ENCODE measurements at regions not wholly inside any gene's neighbourhood (a gene's known extent, or its start where the extent isn't known, plus 50 kb on each side); places are given as distances from the start of the nearest gene placed in this dataset.

DNA sequence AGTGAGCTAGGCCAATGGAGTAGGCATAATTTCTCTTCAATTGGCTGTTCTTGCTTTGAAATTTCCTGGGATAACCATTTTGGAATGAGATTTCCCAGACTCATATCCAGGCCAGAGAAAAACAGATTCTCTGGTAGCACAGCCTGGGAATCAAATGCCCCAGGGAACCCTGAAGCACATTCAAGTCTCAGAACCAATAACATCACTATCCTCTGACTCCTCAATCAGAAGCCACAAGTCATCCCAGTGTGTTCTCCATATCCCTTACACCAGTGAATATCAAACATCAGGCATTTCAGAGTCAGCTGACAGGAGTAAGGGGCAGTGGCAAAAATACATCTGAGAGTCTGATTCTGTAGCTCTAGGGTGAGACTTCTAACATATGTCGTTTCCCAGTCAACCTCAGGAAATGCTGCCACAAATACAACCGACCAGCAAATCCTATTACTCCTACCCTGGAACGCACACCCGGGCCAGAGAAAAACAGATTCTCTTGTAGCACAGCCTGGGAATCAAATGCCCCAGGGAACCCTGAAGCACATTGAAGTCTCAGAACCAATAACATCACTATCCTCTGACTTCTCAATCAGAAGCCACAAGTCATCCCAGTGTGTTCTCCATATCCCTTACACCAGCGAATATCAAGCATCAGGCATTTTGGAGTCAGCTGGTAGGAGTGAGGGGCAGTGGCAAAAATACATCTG lies 537.7 kb upstream of the NMUR2 start:
- in situ Hi-C loops (cut with HindIII; ENCODE audit: low pct_ligation_motif_present, low sequenced_read_pairs): no loop called here
- no peak for DNase-seq
- no peak overlapping the region for H3K27ac ChIP-seq
- no peaks in the 10 kb centered on the region for H3K27me3 ChIP-seq (replicated peaks)
- no peaks in the 10 kb centered on the region for H3K36me3 ChIP-seq (replicated peaks)
- TF ChIP-seq, protein P1, sequence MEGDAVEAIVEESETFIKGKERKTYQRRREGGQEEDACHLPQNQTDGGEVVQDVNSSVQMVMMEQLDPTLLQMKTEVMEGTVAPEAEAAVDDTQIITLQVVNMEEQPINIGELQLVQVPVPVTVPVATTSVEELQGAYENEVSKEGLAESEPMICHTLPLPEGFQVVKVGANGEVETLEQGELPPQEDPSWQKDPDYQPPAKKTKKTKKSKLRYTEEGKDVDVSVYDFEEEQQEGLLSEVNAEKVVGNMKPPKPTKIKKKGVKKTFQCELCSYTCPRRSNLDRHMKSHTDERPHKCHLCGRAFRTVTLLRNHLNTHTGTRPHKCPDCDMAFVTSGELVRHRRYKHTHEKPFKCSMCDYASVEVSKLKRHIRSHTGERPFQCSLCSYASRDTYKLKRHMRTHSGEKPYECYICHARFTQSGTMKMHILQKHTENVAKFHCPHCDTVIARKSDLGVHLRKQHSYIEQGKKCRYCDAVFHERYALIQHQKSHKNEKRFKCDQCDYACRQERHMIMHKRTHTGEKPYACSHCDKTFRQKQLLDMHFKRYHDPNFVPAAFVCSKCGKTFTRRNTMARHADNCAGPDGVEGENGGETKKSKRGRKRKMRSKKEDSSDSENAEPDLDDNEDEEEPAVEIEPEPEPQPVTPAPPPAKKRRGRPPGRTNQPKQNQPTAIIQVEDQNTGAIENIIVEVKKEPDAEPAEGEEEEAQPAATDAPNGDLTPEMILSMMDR (IDR thresholded peaks at IDR 0.05; ENCODE audit: low read depth, low read length, missing control alignments): no peak
- H3K4me3 ChIP-seq (ENCODE audit: low read depth, low read length): no peak overlapping the region

DNA sequence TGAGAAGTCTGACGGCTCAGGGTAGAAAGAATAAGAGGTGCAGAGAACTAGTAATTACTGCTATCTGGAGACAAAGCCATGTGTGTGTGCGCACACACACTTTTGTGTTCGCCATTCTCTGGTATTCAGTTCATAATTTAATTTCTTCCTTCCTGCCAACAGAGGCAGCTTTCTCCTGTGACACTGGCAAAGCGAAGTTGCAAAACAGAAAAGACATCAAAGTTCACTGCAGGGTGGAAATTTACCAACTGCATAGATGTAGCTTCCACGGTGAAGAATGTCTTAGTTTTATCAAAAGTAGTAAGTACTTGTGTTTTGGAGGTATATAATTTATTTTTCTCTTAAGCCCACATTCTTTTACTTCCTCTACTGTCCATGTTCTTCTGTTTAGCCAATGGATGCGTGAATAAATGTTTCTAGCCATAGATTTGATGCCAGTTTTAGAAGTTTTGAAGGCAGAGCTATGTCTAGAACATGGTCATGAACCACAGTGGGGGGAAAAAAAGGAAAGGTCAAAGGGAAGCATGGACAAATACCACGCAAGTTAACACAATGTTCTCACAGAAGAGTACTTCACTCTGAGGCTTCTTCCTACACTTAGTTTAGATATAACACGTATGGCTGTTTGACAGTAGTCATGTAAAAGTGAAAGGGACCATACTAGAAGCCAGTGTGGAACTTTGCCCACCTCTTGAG lies 536.5 kb upstream of the GRIA1 start:
- in situ Hi-C loops (cut with HindIII; ENCODE audit: low pct_ligation_motif_present, low sequenced_read_pairs): no loop called here
- Histone ChIP-seq H3K27ac (no peak overlapping the region), H3K4me3 (ENCODE audit: low read depth, low read length) (no peak overlapping the region), H3K27me3 (replicated peaks) (no peaks in the 10 kb centered on the region), H3K36me3 (replicated peaks) (no peaks in the 10 kb centered on the region)
- TF ChIP-seq, protein P1 (IDR thresholded peaks at IDR 0.05; ENCODE audit: low read depth, low read length, missing control alignments): no peak
- no peak for DNase-seq

- no peaks in the 10 kb centered on the region for H3K27me3 ChIP-seq (replicated peaks)
- no peak overlapping the region for H3K27ac ChIP-seq
- in situ Hi-C loops (cut with HindIII; ENCODE audit: low pct_ligation_motif_present, low sequenced_read_pairs): no loop called here
- H3K4me3 ChIP-seq (ENCODE audit: low read depth, low read length): no peak overlapping the region
- H3K36me3 ChIP-seq (replicated peaks): no peaks in the 10 kb centered on the region
- TF ChIP-seq, protein P1 (IDR thresholded peaks at IDR 0.05; ENCODE audit: low read depth, low read length, missing control alignments): no peak
- DNase-seq: no peak
Measured at GRCh38 chr5:152956943-152957613, 533.4 kb upstream of the GRIA1 start.

DNA sequence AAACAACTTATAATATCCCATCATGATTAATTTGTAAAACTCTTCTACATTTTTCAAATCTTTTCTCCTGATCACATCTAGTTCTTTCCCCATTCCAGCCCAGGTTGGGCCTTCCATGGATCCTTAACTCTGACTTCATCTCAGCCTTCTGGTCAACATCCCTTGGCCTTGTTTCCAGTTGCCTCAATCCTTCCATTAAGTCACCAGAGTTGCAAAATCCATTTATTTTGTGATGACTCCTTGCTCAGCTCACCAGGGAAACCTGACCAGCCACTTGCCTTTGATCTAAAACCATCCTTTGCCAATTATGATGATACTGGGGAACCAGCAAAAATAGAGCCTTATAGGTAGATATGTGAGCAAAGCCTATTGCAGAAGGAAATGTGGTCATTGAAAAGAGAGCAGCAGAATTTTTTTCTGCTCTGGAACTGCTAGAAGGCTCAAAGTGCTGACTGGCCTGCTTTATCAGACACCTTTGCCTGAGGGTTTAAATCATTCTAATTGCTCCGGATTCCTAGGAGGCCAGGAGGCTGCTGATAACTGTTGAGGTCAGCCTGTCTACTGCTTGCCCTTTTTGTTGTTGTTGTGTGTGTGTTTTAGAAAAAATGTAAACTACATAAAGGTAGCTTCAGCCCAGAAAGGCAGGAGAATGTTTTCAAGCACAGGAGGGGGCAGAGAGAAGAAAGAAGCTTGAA lies 512.2 kb upstream of the GRIA1 start:
- no peaks in the 10 kb centered on the region for H3K36me3 ChIP-seq (replicated peaks)

DNA sequence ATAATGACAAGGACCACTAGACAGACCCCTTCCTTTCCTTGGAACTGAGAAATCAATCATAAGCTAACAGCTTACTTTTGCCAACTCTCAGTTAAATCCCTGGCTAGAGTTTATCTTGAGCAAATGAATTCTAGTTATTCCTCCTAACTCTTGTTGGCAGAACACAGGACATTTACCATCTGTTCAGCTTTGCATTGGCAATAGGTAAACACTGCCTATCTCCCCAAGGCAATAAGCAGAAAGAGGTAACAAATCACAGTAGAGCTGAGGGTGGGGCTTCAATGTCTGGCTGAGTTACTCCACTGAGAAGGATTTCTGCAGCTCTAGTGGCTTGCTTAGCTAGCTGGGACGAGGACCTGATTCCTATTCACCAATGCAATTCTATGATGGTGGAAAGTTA lies 503.3 kb upstream of the GRIA1 start:
- TF ChIP-seq, protein P1 (IDR thresholded peaks at IDR 0.05; ENCODE audit: low read depth, low read length, missing control alignments): no peak
- no peak overlapping the region for H3K27ac ChIP-seq
- no peaks in the 10 kb centered on the region for H3K27me3 ChIP-seq (replicated peaks)
- H3K4me3 ChIP-seq (ENCODE audit: low read depth, low read length): no peak overlapping the region
- no peak for DNase-seq
- no peaks in the 10 kb centered on the region for H3K36me3 ChIP-seq (replicated peaks)
- in situ Hi-C loops (cut with HindIII; ENCODE audit: low pct_ligation_motif_present, low sequenced_read_pairs): no loop called here

More for the DNA sequence above, 512.2 kb upstream of the GRIA1 start:
- TF ChIP-seq, protein P1 (IDR thresholded peaks at IDR 0.05; ENCODE audit: low read depth, low read length, missing control alignments): no peak
- no peak for DNase-seq
- in situ Hi-C loops (cut with HindIII; ENCODE audit: low pct_ligation_motif_present, low sequenced_read_pairs): no loop called here
- Histone ChIP-seq H3K4me3 (ENCODE audit: low read depth, low read length) (no peak overlapping the region), H3K27ac (no peak overlapping the region), H3K27me3 (replicated peaks) (no peaks in the 10 kb centered on the region)

All from brain microvascular endothelial cell (primary cell).